H9 (cell line): ENCODE measurements at regions not wholly inside any gene's neighbourhood (a gene's known extent, or its start where the extent isn't known, plus 50 kb on each side); places are given as distances from the start of the nearest gene placed in this dataset.

ENCODE experiments used
- DNase-seq: peaks from one replicate; pipeline ENCODE4 v3.0.0-alpha.2; 2017
- H2AFZ ChIP-seq: one replicate; pipeline ENCODE4 v1.6.1; 2013; ENCODE audit warnings: mild to moderate bottlenecking, low read length, control low read depth, moderate library complexity
- H2AK5ac ChIP-seq: 2 replicates; pipeline ENCODE4 v1.6.1; 2013; ENCODE audit warnings: low read length, control low read depth, mixed read lengths; ENCODE audit not compliant: insufficient read length
- H2BK120ac ChIP-seq: one replicate; pipeline ENCODE4 v1.6.1; 2013; ENCODE audit warnings: low read depth, mild to moderate bottlenecking, low read length, control low read depth, inconsistent platforms; ENCODE audit not compliant: poor library complexity, severe bottlenecking
- H2BK12ac ChIP-seq: 2 replicates; pipeline ENCODE4 v1.6.1; 2013; ENCODE audit warnings: low read length, control low read depth, mixed read lengths, low read depth; ENCODE audit not compliant: insufficient read length
- H2BK15ac ChIP-seq: 2 replicates; pipeline ENCODE4 v1.6.1; 2013; ENCODE audit warnings: low read depth, low read length, control low read depth
- H2BK20ac ChIP-seq: one replicate; pipeline ENCODE4 v1.6.1; 2013; ENCODE audit warnings: low read depth, mild to moderate bottlenecking, low read length, control low read depth, inconsistent platforms; ENCODE audit not compliant: poor library complexity, severe bottlenecking
- H2BK5ac ChIP-seq: 2 replicates; pipeline ENCODE4 v1.6.1; 2013; ENCODE audit warnings: low read length, control low read depth, mixed read lengths; ENCODE audit not compliant: insufficient read length
- H3K14ac ChIP-seq: 2 replicates; pipeline ENCODE4 v1.6.1; 2013; ENCODE audit warnings: low read length, control low read depth; ENCODE audit not compliant: insufficient read depth
- H3K18ac ChIP-seq: 2 replicates; pipeline ENCODE4 v1.6.1; 2013; ENCODE audit warnings: low read depth, mild to moderate bottlenecking, mixed read lengths, low read length, control low read depth; ENCODE audit not compliant: insufficient read length
- H3K23ac ChIP-seq: 2 replicates; pipeline ENCODE4 v1.6.1; 2013; ENCODE audit warnings: low read length, control low read depth, mixed read lengths, low read depth; ENCODE audit not compliant: insufficient read length
- H3K23me2 ChIP-seq: 2 replicates; pipeline ENCODE4 v1.6.1; 2013; ENCODE audit warnings: low read depth, mild to moderate bottlenecking, mixed read lengths, low read length, control low read depth; ENCODE audit not compliant: insufficient read length, poor library complexity, severe bottlenecking
- H3K27ac ChIP-seq: 2 replicates; pipeline ENCODE4 v1.5.1; 2013; ENCODE audit warnings: low read length, control low read depth, mixed read lengths, low read depth; ENCODE audit not compliant: insufficient read length
- H3K27me3 ChIP-seq: 2 replicates; pipeline ENCODE4 v1.6.1; 2013; ENCODE audit warnings: low read length, control low read depth, inconsistent platforms; ENCODE audit not compliant: insufficient read depth
- H3K4ac ChIP-seq: 2 replicates; pipeline ENCODE4 v1.6.1; 2013; ENCODE audit warnings: low read depth, mild to moderate bottlenecking, control low read depth, inconsistent platforms, low read length, moderate library complexity
- H3K4me1 ChIP-seq: 2 replicates; pipeline ENCODE4 v1.6.1; 2013; ENCODE audit warnings: low read length, control low read depth, inconsistent platforms; ENCODE audit not compliant: insufficient read depth
- H3K4me2 ChIP-seq: 2 replicates; pipeline ENCODE4 v1.6.1; 2013; ENCODE audit warnings: low read length, control low read depth, mixed read lengths; ENCODE audit not compliant: insufficient read length, insufficient read depth
- H3K56ac ChIP-seq: 2 replicates; pipeline ENCODE4 v1.6.1; 2013; ENCODE audit warnings: low read depth, mild to moderate bottlenecking, mixed read lengths, low read length, control low read depth; ENCODE audit not compliant: insufficient read length
- H3K79me1 ChIP-seq: 2 replicates; pipeline ENCODE4 v1.6.1; 2013; ENCODE audit warnings: low read depth, mild to moderate bottlenecking, moderate library complexity, low read length, control low read depth, inconsistent platforms; ENCODE audit not compliant: insufficient read depth, poor library complexity, severe bottlenecking
- H3K79me2 ChIP-seq: 2 replicates; pipeline ENCODE4 v1.6.1; 2013; ENCODE audit warnings: low read length, control low read depth, inconsistent platforms; ENCODE audit not compliant: insufficient read depth
- H3K9ac ChIP-seq: 2 replicates; pipeline ENCODE4 v1.6.1; 2013; ENCODE audit warnings: low read length, control low read depth, mixed read lengths; ENCODE audit not compliant: insufficient read length; ENCODE audit errors: extremely low read depth
- H3K9me3 ChIP-seq: one replicate; pipeline ENCODE4 v1.6.1; 2013; ENCODE audit warnings: low read depth, low read length, inconsistent platforms; ENCODE audit not compliant: control insufficient read depth
- H3T11ph ChIP-seq: one replicate; pipeline ENCODE4 v1.6.1; 2013; ENCODE audit warnings: mild to moderate bottlenecking, low read length, control low read depth, inconsistent platforms
- H4K20me1 ChIP-seq: one replicate; pipeline ENCODE4 v1.6.1; 2013; ENCODE audit not compliant: control insufficient read depth, insufficient read length, insufficient read depth
- H4K5ac ChIP-seq: 2 replicates; pipeline ENCODE4 v1.6.1; 2013; ENCODE audit warnings: low read depth, mild to moderate bottlenecking, mixed read lengths, low read length, control low read depth; ENCODE audit not compliant: insufficient read length
- H4K8ac ChIP-seq: replicated peaks from 2 replicates; pipeline ENCODE4 v1.6.1; 2013; ENCODE audit warnings: low read length, control low read depth, mixed read lengths, low read depth; ENCODE audit not compliant: insufficient read length
- H4K91ac ChIP-seq: 2 replicates; pipeline ENCODE4 v1.6.1; 2013; ENCODE audit warnings: low read depth, mild to moderate bottlenecking, moderate library complexity, mixed read lengths, low read length, control low read depth; ENCODE audit not compliant: insufficient read length
- H3K27ac Mint-ChIP-seq, 3 experiments: 2 replicates in 2 of 3; 3 replicates in 1 of 3; pipeline ENCODE4 v1.8.0; 2020 to 2021; ENCODE audit warnings: mixed read lengths in 3 of 3, mild to moderate bottlenecking in 1 of 3, moderate library complexity in 1 of 3
- H3K27me3 Mint-ChIP-seq: 2 replicates; pipeline ENCODE4 v1.8.0; 2021; ENCODE audit warnings: low read depth, mild to moderate bottlenecking, moderate library complexity, mixed read lengths
- H3K36me3 Mint-ChIP-seq, 3 experiments: 2 replicates in 2 of 3; 3 replicates in 1 of 3; pipeline ENCODE4 v1.8.0; 2020 to 2021; ENCODE audit warnings: low read depth in 3 of 3, mixed read lengths in 3 of 3; ENCODE audit not compliant: insufficient read depth in 1 of 3
- H3K4me1 Mint-ChIP-seq, 2 experiments: 2 replicates each; pipeline ENCODE4 v1.8.0; 2020; ENCODE audit warnings: mixed read lengths in 2 of 2
- H3K4me3 Mint-ChIP-seq, 2 experiments: 2 replicates in 1 of 2; 3 replicates in 1 of 2; pipeline ENCODE4 v1.8.0; 2020 to 2021; ENCODE audit warnings: mild to moderate bottlenecking in 2 of 2, mixed read lengths in 2 of 2, moderate library complexity in 1 of 2
- H3K9me3 Mint-ChIP-seq, 2 experiments: 2 replicates in 1 of 2; 3 replicates in 1 of 2; pipeline ENCODE4 v1.8.0; 2020; ENCODE audit warnings: mild to moderate bottlenecking in 2 of 2, mixed read lengths in 2 of 2, moderate library complexity in 1 of 2
- CTCF ChIP-seq: fragments of 200-600 bp; sonication (generic); conservative IDR thresholded peaks from 3 replicates; pipeline ENCODE4 v1.8.0; 2021; ENCODE audit warnings: antibody characterized with exemption, mild to moderate bottlenecking
- WGBS: extraction: QIAGEN DNeasy Blood & Tissue Kit; methylation state at CpG from one replicate; pipeline ENCODE4 v1.1.7; 2013; ENCODE audit warnings: missing lambda C conversion rate, low lambda C conversion rate, mixed read lengths; ENCODE audit not compliant: insufficient read length; ENCODE audit errors: extremely low coverage; 5-methylcytosine and 5-hydroxymethylcytosine counted together

GRCh38 chr19:30318936-30319335 lies 53.2 kb upstream of the ZNF536 start:
- Histone ChIP-seq H3K79me2 (no peaks in the 10 kb centered on the region), H3K9ac (no peak overlapping the region), H3K18ac (no peak overlapping the region), H2BK5ac (no peak overlapping the region), H3K27ac (no peak overlapping the region), H2BK15ac (no peak overlapping the region), H2AK5ac (no peak overlapping the region), H3T11ph (no peak overlapping the region), H3K14ac (no peak overlapping the region), H3K4me2 (no peak overlapping the region), H4K8ac (no peak overlapping the region), H3K4me1 (no peaks in the 10 kb centered on the region), H3K56ac (no peak overlapping the region), H2BK120ac (no peak overlapping the region), H3K27me3 (no peaks in the 10 kb centered on the region), H2BK12ac (no peak overlapping the region), H3K23ac (no peak overlapping the region), H2AFZ (no peak overlapping the region), H3K4ac (no peak overlapping the region), H3K79me1 (no peaks in the 10 kb centered on the region), H4K20me1 (no peaks in the 10 kb centered on the region), H3K23me2 (no peaks in the 10 kb centered on the region), H2BK20ac (no peak overlapping the region), H4K91ac (no peak overlapping the region), H3K9me3 (no peaks in the 10 kb centered on the region), H4K5ac (no peak overlapping the region)
- WGBS: no CpG with 5 or more reads among the region's 11 CpGs
- no peaks in the 10 kb centered on the region; a peak in 1 of 7 replicates for H3K36me3 Mint-ChIP-seq
- H3K27ac Mint-ChIP-seq: no peak overlapping the region
- peaks cover 3% of the 10 kb centered on the region for H3K27me3 Mint-ChIP-seq
- H3K9me3 Mint-ChIP-seq: peaks cover under 1 to 8% of the 10 kb centered on the region in 2 experiments; a peak in 3 of 5 replicates
- H3K4me3 Mint-ChIP-seq: no peak overlapping the region
- DNase-seq: no peak
- TF ChIP-seq CTCF: no peak
- H3K4me1 Mint-ChIP-seq: peaks cover 6 to 7% of the 10 kb centered on the region in 2 experiments
